ENCODE measurements at regions not wholly inside any gene's neighbourhood (a gene's known extent, or its start where the extent isn't known, plus 50 kb on each side); places are given as distances from the start of the nearest gene placed in this dataset.

DNA sequence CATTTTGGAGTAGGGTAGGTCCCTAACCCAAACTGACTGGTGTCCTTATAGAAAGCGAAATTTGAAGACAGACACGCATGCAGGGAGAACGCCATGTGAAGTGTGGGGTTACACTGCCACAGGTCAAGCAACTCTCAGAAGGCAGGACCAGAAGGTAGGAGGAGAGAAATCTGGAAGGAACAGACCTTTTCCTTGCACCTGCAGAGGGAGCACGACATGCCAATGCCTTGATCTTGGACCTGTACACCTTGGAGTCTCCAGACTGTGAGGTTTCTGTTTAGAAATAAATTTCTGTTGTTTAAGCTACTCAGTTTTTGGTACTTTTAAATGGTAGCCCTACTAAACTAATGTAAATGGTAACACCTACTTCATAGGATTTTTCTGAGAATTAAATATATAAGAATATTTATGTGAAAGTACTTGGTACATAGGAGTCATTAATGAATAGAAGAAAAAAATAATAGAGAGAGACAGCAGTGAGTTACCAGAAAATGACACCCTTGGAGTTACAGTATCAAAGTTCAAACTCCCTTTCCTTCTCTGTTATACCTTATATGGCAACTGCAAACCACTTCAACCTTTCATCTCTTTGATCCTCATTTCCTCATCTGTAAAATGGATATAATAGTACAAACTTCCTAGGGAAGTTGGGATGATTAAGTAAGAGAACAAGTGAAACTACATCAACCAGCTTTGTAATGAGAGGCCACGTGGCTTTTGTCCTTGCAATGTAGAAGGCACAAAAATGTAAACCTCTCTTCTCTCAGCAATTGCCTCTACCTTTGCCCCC is 184.9 kb upstream of the PARD3B start:
- Histone ChIP-seq H3K36me3 (ENCODE audit: insufficient read depth, low read length) (no peaks in the 10 kb centered on the region), H3K27ac (no peak overlapping the region), H3K9me3 (ENCODE audit: low read depth, low read length) (no peaks in the 10 kb centered on the region), H3K4me3 (no peak overlapping the region), H3K9ac (ENCODE audit: insufficient read length) (no peak overlapping the region)
- DNase-seq (ENCODE audit: low read depth, low spot score), result no peak
- TF ChIP-seq POLR2AphosphoS5 (IDR thresholded peaks at IDR 0.05; ENCODE audit: borderline replicate concordance, low read depth, low read length), result no peak
- TF ChIP-seq FOXP2 (optimal IDR thresholded peaks at IDR 0.05; ENCODE audit: control extremely low read depth, extremely low read length, insufficient read depth), result no peak
- TF ChIP-seq EZH2 (IDR thresholded peaks at IDR 0.05), result no peak

DNA sequence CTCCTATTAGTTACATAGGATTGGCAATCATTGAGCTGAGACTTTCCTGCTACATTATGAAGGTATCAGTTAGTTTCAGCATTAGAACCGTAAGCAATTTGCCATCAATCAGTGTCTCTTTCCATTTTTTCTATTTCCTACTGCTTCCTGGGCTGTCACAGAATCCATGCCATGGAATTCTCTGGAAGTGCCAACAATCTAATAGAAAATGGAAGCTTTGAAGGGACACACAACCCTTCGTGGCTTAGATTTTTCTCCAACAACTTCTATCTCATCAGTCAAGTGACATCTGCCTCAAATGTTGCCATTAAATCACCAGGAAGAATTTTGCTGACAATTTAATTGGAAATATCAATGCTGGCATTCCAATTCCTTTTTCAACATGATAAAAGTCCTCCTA is 183.5 kb upstream of the PARD3B start:
- Histone ChIP-seq H3K36me3 (ENCODE audit: insufficient read depth, low read length) (no peaks in the 10 kb centered on the region), H3K9me3 (ENCODE audit: low read depth, low read length) (no peaks in the 10 kb centered on the region), H3K9ac (ENCODE audit: insufficient read length) (no peak overlapping the region), H3K4me3 (no peak overlapping the region), H3K27ac (no peak overlapping the region)
- no peak for TF ChIP-seq EZH2 (IDR thresholded peaks at IDR 0.05)
- TF ChIP-seq FOXP2 (optimal IDR thresholded peaks at IDR 0.05; ENCODE audit: control extremely low read depth, extremely low read length, insufficient read depth), result no peak
- no peak for TF ChIP-seq POLR2AphosphoS5 (IDR thresholded peaks at IDR 0.05; ENCODE audit: borderline replicate concordance, low read depth, low read length)
- DNase-seq (ENCODE audit: low read depth, low spot score), result no peak

DNA sequence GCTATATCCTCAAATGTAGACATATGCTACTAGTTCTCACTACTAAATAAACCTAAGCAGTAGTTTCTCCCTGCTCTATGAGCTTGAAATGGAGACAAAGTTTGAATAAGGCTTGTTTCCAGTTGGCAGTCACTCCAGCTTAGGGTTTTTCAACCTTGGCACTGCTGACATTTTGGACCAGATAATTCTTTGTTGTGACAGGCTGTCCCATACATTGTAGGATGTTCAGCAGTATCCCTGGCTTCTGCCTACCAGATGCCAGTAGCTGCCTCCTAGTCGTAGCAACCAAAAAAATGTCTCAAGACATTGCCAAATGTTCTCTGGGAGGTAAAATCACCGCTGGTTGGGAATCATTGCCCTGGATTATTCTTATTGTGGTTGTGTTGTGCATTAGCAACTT is 182.7 kb upstream of the PARD3B start:
- Histone ChIP-seq H3K36me3 (ENCODE audit: insufficient read depth, low read length) (no peaks in the 10 kb centered on the region), H3K9ac (ENCODE audit: insufficient read length) (no peak overlapping the region), H3K9me3 (ENCODE audit: low read depth, low read length) (no peaks in the 10 kb centered on the region), H3K27ac (no peak overlapping the region), H3K4me3 (no peak overlapping the region)
- DNase-seq (ENCODE audit: low read depth, low spot score), result no peak
- TF ChIP-seq POLR2AphosphoS5 (IDR thresholded peaks at IDR 0.05; ENCODE audit: borderline replicate concordance, low read depth, low read length) (no peak), EZH2 (IDR thresholded peaks at IDR 0.05) (no peak), FOXP2 (optimal IDR thresholded peaks at IDR 0.05; ENCODE audit: control extremely low read depth, extremely low read length, insufficient read depth) (no peak)

DNA sequence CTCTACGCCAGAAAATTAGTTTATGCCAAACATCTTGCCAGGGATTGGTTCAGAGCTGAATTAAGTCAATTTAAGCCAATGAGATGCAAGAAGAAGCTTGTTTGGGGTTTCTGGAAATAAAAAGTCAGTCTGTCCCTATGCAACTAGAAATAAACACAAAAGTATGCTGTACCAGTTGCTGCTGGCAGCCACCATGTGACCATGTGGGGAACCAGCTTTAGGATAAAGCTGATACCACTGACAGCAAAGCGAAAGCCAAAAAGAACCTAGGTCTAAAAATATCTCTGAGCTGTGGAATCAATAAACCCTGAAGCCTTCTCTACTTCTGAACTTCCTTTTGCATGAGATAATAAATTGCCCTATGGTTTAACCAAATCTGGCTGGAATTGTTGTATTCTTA is 181.8 kb upstream of the PARD3B start:
- H3K27ac ChIP-seq, result no peak overlapping the region
- no peak for DNase-seq (ENCODE audit: low read depth, low spot score)
- no peak overlapping the region for H3K4me3 ChIP-seq
- H3K36me3 ChIP-seq (ENCODE audit: insufficient read depth, low read length), result no peaks in the 10 kb centered on the region
- no peak for TF ChIP-seq FOXP2 (optimal IDR thresholded peaks at IDR 0.05; ENCODE audit: control extremely low read depth, extremely low read length, insufficient read depth)
- no peak for TF ChIP-seq EZH2 (IDR thresholded peaks at IDR 0.05)
- TF ChIP-seq POLR2AphosphoS5 (IDR thresholded peaks at IDR 0.05; ENCODE audit: borderline replicate concordance, low read depth, low read length), result no peak
- H3K9me3 ChIP-seq (ENCODE audit: low read depth, low read length), result no peaks in the 10 kb centered on the region
- H3K9ac ChIP-seq (ENCODE audit: insufficient read length), result no peak overlapping the region

GRCh38 chr2:204364860-204365535 is 180.3 kb upstream of the PARD3B start:
- no peak for TF ChIP-seq POLR2AphosphoS5 (IDR thresholded peaks at IDR 0.05; ENCODE audit: borderline replicate concordance, low read depth, low read length)
- no peak for TF ChIP-seq EZH2 (IDR thresholded peaks at IDR 0.05)
- TF ChIP-seq FOXP2 (optimal IDR thresholded peaks at IDR 0.05; ENCODE audit: control extremely low read depth, extremely low read length, insufficient read depth), result no peak
- no peak for DNase-seq (ENCODE audit: low read depth, low spot score)
- no peak overlapping the region for H3K27ac ChIP-seq
- H3K9ac ChIP-seq (ENCODE audit: insufficient read length), result no peak overlapping the region
- H3K36me3 ChIP-seq (ENCODE audit: insufficient read depth, low read length), result no peaks in the 10 kb centered on the region
- H3K9me3 ChIP-seq (ENCODE audit: low read depth, low read length), result no peaks in the 10 kb centered on the region
- no peak overlapping the region for H3K4me3 ChIP-seq

- no peak for TF ChIP-seq EZH2 (IDR thresholded peaks at IDR 0.05)
- TF ChIP-seq POLR2AphosphoS5 (IDR thresholded peaks at IDR 0.05; ENCODE audit: borderline replicate concordance, low read depth, low read length), result no peak
- TF ChIP-seq FOXP2 (optimal IDR thresholded peaks at IDR 0.05; ENCODE audit: control extremely low read depth, extremely low read length, insufficient read depth), result no peak
- DNase-seq (ENCODE audit: low read depth, low spot score), result no peak
Observed at GRCh38 chr2:204365811-204366210, 179.5 kb upstream of the PARD3B start.

GRCh38 chr2:204367466-204367865 is 177.8 kb upstream of the PARD3B start:
- Histone ChIP-seq H3K27ac (no peak overlapping the region), H3K36me3 (ENCODE audit: insufficient read depth, low read length) (no peaks in the 10 kb centered on the region), H3K4me3 (no peak overlapping the region), H3K9me3 (ENCODE audit: low read depth, low read length) (no peaks in the 10 kb centered on the region), H3K9ac (ENCODE audit: insufficient read length) (no peak overlapping the region)
- no peak for DNase-seq (ENCODE audit: low read depth, low spot score)
- no peak for TF ChIP-seq FOXP2 (optimal IDR thresholded peaks at IDR 0.05; ENCODE audit: control extremely low read depth, extremely low read length, insufficient read depth)
- TF ChIP-seq EZH2 (IDR thresholded peaks at IDR 0.05), result no peak
- TF ChIP-seq POLR2AphosphoS5 (IDR thresholded peaks at IDR 0.05; ENCODE audit: borderline replicate concordance, low read depth, low read length), result no peak

More at GRCh38 chr2:204365811-204366210, 179.5 kb upstream of the PARD3B start:
- H3K4me3 ChIP-seq, result no peak overlapping the region
- no peak overlapping the region for H3K9ac ChIP-seq (ENCODE audit: insufficient read length)
- no peaks in the 10 kb centered on the region for H3K36me3 ChIP-seq (ENCODE audit: insufficient read depth, low read length)
- no peaks in the 10 kb centered on the region for H3K9me3 ChIP-seq (ENCODE audit: low read depth, low read length)
- H3K27ac ChIP-seq, result no peak overlapping the region

DNA sequence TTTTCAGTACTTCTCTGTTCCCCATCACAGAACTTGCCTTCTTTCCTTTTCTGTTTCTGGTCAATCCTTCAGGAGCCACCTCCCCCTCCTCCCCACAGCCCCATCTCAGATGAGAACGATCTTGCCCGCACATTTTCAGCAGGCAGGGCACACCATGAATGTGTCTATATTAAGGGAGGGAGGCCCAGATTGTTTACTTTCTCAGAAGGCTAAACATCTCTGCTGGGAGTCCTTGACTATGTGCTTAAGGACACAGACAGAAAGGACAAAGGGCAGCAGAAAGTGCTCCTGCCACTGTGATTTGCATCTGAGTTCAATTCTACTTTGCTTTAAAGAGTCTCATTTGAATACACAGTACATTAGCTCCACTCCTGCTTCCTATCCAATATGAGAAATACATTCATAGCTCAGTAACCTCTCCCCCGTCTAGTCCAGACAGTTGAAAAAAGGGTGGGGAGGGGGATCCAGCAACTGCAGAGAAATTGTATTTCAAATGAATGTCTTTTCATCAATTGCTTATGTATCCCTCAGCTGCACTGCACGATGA is 175.0 kb upstream of the PARD3B start:
- no peak for TF ChIP-seq POLR2AphosphoS5 (IDR thresholded peaks at IDR 0.05; ENCODE audit: borderline replicate concordance, low read depth, low read length)
- TF ChIP-seq FOXP2 (optimal IDR thresholded peaks at IDR 0.05; ENCODE audit: control extremely low read depth, extremely low read length, insufficient read depth), result no peak
- no peak for TF ChIP-seq EZH2 (IDR thresholded peaks at IDR 0.05)

More for the DNA sequence above, 175.0 kb upstream of the PARD3B start:
- Histone ChIP-seq H3K9ac (ENCODE audit: insufficient read length) (no peak overlapping the region), H3K27ac (no peak overlapping the region), H3K36me3 (ENCODE audit: insufficient read depth, low read length) (no peaks in the 10 kb centered on the region), H3K9me3 (ENCODE audit: low read depth, low read length) (no peaks in the 10 kb centered on the region), H3K4me3 (no peak overlapping the region)
- no peak for DNase-seq (ENCODE audit: low read depth, low spot score)
